Adrenal gland (tissue), 5 donors: ENCODE measurements at regions not wholly inside any gene's neighbourhood (a gene's known extent, or its start where the extent isn't known, plus 50 kb on each side); places are given as distances from the start of the nearest gene placed in this dataset.

ENCODE experiments used
- POLR2A ChIP-seq, 2 donors: fragments of 450-650 bp; IDR thresholded peaks; one replicate each; pipeline ENCODE4 v1.6.1; 2017; ENCODE audit warnings: antibody characterized with exemption in 2 of 2, mild to moderate bottlenecking in 2 of 2, moderate library complexity in 1 of 2
- TF ChIP-seq, protein P1 (sequence below), 6 experiments: fragments of 450-650 bp in 4 of 6; fragments of 200-600 bp in 2 of 6; sonication (generic) in 1 of 6; IDR thresholded peaks; 1 replicate in 5 of 6; 2 replicates in 1 of 6; pipeline versions ENCODE4 v1.5.1 to v1.8.0; 2016 to 2021; ENCODE audit warnings: antibody characterized with exemption in 6 of 6, mild to moderate bottlenecking in 2 of 6, moderate library complexity in 1 of 6
- donor health status: DM: no; HTN: no; CAD: no.

DNA sequence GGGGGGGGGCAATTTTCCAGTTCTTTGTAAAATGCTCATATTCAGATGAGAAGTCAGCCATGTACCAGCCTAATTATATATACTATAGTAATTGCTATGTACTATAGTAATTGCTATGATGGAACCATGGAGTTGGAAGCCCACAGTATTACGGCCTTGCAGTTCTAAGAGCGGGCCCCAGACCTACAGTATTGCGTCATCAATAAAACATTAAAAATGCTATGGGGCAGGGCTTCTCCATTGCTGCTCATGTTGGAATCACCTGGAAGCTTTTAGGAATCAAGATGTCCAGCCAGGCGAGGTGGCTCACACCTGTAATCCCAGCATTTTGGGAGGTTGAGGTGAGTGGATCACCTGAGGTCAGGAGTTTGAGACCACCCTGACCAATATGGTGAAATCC is 443.7 kb upstream of the GRM7 start:
- TF ChIP-seq, protein P1, sequence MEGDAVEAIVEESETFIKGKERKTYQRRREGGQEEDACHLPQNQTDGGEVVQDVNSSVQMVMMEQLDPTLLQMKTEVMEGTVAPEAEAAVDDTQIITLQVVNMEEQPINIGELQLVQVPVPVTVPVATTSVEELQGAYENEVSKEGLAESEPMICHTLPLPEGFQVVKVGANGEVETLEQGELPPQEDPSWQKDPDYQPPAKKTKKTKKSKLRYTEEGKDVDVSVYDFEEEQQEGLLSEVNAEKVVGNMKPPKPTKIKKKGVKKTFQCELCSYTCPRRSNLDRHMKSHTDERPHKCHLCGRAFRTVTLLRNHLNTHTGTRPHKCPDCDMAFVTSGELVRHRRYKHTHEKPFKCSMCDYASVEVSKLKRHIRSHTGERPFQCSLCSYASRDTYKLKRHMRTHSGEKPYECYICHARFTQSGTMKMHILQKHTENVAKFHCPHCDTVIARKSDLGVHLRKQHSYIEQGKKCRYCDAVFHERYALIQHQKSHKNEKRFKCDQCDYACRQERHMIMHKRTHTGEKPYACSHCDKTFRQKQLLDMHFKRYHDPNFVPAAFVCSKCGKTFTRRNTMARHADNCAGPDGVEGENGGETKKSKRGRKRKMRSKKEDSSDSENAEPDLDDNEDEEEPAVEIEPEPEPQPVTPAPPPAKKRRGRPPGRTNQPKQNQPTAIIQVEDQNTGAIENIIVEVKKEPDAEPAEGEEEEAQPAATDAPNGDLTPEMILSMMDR (IDR thresholded peaks at IDR 0.05): no peak
- TF ChIP-seq POLR2A (IDR thresholded peaks at IDR 0.05): no peak
